ENCODE measurements at regions not wholly inside any gene's neighbourhood (a gene's known extent, or its start where the extent isn't known, plus 50 kb on each side); places are given as distances from the start of the nearest gene placed in this dataset.

DNA sequence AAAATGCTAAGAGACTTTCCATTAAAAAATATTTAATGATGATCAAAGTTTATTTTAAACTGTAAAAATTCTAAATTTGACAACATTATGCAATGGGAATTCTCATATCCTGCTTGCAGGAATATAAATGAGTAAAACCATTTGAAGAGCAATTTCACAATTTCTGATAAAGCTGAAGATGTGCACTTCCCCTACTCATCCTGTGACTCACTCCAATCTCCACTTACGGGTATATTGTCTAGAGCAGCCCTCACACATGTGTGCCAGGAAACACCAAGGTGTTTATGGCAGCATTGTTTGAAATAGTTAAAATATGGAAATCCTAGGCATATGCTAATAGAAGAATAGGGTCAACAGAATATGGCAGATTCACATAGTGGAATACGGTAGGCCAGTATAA is 158.4 kb downstream of the PDHA2 start:
- DNase-seq: no peak

DNA sequence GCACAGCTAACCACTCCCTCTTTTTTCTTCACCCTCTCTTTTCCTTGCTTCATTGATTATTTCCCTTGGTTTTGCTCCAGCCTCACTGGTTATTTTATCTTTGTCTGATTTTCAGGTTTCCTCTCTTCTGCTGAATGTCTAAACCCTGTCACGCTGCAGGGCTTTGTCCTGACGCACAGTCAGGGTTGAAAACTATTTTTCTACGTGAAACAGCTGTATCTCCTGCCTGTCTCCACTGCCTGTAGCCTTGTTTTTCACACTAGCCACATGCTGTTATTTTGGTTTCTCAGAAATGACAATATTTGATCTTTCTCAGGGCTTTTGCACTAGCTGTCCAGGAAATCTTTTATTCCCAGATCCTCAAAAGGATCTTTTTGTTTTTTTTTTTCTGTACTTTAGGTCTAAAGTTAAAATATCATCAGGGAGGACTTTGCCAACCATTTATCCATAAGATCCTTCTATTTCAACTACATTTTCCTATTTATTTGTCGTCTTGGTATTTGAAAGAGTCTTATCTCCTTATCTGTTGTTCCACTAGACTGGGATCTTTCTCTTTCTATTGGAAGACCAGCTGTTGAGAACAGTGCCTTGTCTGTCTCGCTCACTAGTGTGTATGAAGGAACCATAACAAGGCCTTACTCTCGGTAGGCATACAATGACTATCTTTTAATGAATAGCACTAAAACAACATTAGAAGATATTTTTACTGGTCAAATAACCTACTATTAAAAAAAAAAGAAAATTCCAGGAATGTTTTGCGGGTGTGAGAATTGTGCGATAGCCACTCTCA is 164.3 kb downstream of the PDHA2 start:
- DNase-seq: no peak

DNA sequence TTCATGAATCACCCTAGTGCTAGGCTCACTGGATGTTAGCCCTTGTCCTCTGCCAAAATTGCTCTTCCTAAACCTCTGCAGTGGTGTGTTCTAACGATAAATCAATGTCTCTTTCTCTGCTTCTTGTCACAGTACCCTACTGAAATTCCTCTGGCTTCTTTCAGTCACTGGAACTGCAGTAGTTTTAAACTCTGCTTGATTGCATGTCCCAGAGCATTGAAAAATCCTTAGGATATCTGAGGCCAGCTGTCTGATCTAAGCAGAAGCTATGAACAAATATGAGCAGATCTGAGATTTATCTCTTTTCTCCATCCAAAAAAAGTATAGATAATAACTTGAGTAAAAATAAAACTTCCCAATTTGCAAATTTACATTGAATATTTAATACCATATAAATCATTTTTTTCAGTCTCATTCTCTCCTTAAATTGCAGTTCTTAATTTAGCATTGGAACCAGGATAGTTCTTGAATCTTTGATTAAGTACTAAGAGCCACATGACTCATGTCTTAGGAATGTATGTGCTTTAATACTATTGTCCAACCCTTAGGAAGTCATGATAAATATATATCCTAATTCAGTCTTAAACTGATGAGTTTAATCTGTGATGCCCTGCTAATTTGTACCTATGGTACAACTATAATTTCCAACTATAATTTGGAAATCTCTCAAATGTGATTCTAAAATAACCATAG is 169.7 kb downstream of the PDHA2 start:
- no peak for DNase-seq

DNA sequence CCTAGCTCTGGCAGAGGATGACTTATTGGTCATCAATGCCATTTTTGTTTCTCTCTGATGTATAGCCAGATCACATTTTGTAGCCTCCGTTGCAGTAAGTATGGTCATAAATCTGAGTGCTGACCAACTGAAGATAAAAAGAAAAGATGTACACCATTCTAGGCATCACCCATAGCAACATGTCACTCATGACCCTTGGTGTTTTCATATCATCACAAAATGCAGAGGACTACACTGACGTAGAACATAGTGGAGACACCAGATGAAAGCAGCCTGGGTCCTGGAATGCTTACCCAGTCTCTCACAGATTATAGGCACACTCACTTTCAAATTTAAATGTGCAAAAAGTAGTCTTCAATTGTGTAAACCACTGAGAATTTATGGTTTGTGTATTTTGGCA is 172.8 kb downstream of the PDHA2 start:
- DNase-seq: no peak

DNA sequence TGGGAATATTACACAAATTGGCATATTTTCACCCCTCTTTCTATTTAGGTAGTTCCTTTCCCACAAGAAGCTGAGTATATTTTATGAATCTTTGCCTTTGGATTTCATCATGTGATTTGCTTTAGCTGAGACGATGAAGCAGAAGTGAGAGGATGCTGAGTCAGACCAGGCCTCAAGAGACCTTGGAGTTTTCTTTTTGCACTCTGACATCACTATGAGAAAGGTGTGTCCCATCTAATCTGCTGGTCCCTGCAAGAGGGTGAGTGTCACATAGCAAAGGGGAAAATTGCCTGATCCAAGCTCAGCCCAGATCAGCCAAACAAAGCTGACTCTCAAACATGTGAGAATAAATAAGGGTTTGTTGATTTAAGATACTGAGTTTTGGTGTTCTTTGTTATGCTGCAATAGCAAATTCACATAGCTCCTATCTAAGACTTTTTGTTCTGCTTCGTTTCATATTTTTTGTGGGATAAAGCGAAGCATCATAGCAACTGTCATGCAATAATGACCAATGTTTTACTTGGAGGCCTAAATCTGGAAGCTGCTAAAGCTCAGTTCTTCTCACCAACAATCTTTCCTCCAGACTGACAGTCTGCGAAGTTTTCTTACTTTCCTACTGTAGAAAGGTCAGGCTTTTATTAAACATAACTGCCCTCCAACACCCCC is 176.9 kb downstream of the PDHA2 start:
- DNase-seq: peak; percentile 0

DNA sequence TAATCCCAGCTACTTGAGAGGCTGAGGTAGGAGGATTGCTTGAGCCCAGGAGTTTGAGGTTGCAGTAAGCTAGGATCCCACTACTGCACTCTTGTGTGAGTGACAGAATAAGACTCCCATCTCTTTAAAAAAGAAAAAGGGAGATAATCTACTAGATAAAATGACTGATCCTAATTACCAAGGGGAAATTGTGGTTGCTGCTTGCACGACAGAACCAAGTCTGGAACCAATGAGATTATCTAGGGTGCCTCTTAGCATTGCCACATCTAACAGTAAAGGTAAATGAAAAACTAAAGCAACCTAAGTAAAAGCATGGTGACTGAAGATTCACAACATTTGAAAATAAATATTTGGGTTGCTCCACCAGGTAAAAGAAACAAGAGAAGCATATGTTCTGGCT is 185.1 kb downstream of the PDHA2 start:
- DNase-seq: no peak

DNA sequence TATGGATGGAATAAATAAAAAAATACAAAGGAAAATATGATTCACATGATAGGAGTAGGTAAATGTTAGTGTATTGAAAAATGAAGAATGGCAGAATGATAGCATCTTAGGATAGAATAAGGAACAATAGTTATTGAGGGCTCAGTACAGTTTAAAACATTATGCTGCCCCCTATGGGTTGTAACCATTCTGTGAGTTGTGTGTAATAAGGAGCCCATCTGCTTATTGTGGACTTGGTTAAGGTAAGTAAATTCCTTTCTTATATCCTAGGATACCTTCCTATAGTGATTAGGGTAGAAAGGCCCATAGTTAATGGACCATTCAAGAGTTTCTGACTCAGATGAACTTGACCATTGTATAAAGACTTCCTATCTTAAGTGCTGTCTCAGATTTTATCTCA is 195.8 kb downstream of the PDHA2 start:
- peak; percentile 5 for DNase-seq

DNA sequence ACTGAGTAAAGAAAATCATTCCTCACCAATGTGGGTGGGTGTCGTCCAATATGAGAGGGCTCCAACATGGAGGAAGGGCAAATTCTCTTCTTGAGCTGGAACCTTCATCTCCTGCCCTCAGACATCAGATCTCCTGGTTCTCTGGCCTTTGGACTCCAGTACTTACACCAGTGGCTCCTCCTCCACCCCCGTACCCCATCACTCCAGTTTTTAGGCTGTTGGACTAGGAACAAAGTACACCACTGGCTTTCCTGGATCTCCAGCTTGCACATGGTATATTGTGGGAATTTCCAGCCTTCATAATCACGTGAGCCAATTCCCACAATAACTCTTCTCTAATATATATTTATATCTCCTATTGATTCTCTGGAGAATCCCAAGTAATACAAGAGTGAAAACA is 196.9 kb downstream of the PDHA2 start:
- DNase-seq: no peak

DNA sequence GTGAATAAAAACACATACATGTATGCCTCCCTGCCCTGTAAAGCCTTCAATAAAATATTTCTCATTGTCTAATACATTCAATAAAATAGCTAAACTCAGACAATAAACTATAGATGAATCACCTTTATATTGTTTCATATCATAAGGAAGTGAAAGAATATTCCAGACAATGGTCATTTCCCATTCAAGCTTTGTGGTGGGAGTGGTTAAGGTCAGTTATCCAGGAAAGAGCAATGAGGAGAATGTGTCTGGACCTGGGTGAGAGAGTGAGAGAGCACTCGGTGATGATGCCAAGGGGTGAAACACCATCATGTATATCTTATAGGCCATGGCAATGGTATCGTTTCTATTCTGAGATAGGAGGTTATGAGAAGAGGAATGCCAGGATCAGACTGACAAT is 197.8 kb downstream of the PDHA2 start:
- DNase-seq: no peak

DNA sequence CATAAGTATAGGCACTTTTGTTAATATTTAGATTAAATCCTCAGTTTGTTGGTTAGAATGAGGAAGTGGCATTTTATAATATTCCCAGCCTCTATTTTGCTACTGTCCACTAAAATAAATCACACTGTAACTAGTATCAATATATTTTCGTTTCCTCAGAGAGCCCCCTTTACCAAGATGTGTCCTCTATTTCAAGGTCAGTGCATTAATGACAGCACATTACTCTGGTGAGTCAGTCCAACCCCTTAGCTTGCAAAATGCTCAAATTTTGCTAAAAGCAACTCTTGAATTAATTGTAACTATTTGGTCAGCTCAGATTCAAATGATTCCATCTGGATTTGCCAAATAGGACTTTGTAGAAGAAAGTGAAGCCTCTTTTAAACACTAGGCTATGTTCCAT is 199.3 kb downstream of the PDHA2 start:
- DNase-seq: no peak

DNA sequence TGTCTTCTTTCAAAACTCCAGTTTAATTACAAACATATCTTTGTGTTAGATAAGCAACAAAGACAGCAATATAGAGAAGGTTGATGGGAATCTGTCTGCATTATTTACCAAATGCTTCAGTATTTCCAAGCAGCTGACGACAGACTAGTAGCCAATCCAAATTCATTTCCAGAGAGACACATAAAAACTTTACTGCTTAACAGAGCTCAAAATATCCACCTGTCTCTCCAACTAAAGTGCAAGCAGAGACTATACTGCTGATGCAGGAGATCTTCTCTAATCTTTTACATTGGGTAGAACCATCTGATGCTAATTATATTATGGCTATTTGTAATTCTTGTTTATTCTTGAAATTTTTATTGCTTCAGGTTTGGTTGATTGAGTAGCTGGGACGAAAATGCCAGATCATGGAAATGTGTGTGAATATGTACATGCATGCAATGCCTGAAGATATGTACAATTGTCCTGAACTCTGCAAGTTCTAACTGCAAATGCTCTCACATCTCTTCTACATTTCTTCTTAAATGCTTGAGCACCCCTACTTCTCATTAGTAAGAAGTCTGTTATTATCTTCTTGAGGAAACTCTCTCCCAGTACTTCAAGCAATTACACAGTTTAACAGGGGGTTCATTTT is 200.0 kb downstream of the PDHA2 start:
- DNase-seq: no peak

DNA sequence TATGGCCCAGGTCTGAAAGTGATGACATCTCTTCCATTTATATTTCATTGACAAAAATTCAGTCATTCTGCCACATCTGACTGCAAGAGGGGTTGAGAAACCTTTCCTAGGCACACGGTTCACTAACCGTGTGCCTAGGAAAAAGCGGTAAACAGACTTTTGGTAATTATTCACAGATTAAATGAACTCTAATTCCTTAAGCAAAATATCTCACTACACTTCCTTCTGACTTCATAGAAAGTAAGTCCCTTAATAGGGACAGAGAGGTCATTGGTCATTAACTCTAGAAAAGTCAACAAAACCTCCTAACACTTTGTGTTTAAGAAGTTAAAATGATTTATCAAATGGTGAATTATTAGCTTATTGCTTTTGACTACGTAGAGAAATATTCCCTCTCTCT is 205.1 kb downstream of the PDHA2 start:
- no peak for DNase-seq

DNA sequence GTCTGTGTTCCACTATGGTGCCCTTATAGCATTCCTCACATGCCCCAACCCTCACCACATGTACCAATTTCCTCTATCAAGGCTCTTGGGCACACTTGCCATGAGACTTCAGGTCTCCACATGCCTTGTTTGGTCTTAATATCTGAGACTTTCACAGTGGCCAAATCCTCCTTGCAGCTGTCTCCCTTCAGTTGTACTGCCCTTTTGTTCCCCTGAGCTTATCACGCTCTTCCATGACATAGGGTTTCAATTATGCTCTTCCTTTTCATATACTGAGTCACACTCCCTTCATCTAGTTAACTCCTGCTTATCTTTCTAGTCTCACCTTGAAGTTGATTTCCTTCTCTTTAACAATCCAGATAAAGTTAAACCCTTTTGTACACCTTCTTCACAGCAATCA is 212.9 kb downstream of the PDHA2 start:
- DNase-seq: no peak

DNA sequence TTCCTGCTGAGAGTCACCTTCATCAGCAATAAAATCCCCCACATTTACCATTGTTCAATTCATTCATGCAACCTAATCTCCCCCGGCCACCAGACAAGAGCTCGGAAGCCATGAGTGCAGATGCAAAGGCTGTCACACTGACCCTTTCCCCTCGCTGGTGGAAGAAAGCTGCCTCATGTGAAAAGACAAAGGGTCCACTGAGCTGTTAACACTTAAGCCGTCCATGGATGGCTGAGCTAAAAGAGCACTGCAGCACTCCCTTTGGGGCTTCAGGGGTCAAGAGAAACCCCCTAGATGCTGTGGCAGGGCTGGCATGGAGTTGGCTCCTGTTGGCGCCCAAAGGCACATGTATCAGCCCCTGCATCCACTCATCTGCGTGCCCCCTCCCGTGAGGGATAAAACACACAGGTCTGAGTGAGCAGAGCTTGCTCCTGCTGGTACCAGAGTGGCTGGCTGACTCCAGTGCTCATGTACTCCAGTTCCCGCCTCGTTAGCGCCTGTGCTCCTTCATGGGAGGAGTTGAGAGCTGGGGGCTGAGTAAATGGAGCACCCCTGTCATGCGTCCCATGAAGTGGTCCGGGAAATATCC is 216.5 kb downstream of the PDHA2 start:
- no peak for DNase-seq

DNA sequence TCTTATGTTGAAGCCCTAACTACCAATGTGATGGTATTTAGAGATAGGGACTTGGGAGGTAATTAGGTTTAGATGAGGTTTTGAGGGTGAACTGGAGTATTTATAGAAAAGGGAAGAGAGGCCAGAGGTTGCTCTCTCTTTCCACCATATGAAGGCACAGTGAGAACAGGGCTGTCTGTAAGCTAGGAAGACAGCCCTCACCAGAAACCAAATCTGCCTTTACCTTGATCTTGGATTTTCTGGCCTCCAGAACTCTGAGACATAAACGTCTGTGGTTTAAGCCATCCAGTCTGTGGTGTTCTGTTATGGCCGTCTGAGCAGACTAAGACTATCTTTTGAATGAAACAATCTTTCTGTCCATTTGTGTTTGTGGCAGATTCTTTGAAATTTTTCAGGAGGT is 223.7 kb downstream of the PDHA2 start:
- no peak for DNase-seq

DNA sequence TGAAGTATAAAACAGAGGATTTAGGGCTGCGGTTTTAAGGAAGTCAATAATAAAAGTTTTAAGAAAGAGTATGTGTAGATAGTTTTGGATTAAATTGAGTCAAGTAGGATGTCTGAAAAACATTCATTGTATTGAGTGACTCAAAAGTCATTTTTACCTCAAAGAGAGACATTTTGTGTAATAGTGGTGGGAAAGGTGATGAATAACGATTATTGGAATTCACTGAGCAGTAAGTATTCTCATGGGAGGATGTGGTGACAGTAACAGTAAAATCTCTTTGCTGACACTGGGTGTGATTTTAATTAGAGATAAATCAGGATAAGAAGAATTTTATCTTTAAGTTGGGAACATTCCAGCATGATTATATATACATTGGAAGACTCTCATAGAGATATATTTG is 233.6 kb downstream of the PDHA2 start:
- no peak for DNase-seq

DNA sequence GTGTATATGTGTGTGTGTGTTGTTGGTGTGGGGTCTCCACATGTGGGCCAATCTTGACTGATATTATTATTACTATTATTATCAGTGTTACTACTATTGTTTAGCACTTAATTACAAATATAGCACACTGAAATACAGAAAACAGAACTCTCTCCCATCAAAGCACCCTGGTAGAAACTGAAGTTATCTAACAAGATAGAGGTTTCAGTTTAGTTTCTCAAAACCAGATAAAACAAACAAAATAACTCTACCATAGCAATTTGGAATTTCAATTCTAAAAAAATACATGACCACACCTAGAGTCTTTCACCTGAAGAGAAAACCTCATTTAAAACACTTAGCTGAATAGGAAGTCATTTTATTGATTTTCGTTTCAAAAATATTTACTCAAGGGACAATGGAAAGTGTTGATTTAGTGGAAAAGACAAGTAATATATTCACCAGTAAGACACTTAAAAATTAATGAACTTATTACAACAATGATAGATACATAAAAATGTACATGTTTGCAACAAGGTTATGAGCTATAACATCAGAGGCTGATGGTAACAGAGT is 252.3 kb downstream of the PDHA2 start:
- no peak for DNase-seq

DNA sequence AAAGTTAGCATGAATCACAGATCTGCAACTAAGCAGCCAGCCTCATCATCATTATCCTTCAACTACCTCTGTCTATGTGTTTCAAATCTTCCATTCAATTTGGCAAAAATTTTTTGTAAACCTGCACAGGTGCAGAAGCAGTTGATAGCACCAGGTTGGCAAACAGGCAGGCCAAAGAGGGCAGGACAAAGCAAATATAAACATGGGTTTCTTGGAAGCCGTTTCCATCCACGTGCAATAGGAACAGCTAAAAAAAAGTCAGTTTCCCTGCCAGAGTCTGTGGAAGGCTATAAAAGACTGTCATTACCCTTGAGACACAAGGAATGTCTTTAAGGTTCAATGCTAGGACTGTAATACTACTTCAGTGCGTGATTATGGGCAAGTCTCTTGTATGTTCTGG is 253.2 kb downstream of the PDHA2 start:
- DNase-seq: no peak

DNA sequence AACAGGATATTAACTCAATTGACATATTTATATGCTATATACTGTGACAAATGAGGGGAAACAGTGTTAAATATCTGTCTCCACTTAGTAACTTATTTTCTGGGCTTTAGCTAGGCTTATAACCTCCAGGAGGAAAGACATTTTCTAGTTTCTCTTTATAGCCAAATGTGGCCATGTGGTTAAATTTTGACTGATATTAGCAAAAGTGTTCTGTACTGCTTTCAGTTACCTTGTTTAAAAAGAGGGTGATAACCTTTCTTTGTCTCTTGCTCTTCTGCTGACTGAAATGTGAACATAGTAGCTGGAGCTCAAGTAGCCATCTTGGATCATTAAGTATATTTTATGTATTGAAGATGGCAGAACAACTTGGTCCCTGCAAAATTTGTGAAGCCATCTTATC is 253.7 kb downstream of the PDHA2 start:
- no peak for DNase-seq

DNA sequence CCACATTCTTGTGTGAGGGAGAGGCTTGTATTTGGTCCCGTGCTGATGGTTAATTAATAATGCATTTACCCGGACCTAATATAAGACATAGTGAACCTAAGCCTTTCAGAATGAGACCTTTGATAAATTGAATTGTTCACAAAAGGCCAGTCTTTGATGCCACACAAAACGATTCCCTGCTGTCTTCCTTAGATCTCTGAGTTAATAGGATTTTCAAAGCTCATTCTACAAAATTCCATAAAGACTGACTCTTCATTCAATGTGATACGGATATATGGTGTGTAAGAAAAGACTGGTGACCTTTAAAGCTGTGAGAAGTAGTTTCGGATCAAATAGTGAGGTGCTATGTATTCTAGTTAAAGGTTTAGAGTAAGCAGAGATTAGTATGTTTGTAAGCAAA is 254.3 kb downstream of the PDHA2 start:
- no peak for DNase-seq

DNA sequence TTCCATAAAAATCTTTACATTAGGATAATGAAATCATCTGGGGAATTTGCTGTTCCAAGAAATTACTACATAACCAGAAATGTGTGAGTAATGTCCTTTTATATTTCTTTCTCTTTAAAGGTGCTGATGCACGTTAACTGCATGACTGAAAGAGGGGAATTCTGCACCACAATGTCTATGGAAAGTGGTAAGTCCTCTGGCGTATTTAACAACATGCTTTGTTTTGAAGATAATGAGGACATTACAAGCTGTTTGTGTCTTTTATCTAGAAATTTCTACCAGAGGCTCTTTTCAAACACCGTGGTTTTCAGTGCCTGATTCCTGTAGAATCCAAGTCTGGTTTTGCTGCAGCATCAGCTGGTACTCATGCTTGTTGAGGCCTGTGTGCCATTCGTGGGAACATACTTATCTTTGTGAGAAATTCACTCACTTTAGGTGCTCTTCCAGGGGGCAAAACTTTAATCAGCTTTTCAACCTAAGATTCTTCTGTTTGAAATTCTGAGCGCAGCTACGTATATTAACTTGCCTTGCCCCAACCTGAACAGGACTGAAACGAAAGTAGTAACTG is 257.2 kb downstream of the PDHA2 start:
- DNase-seq: no peak

DNA sequence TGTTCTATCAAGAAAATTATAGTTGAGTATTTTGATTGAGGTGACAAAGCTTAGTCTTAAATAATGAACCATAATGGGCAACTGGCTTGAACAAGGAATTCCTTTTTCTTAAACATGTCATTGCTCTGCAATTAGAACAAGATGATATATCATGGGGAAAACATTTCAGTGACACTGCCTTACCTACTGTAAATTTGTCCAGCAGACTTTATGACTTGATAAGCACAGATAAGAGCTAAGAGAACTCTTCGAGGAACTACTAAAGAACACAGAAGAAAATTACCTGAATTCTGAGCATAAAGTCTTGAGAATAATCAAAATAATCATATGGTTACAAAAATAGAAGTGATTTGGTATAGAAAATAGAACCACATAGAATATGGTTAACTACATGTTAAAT is 257.8 kb downstream of the PDHA2 start:
- no peak for DNase-seq

DNA sequence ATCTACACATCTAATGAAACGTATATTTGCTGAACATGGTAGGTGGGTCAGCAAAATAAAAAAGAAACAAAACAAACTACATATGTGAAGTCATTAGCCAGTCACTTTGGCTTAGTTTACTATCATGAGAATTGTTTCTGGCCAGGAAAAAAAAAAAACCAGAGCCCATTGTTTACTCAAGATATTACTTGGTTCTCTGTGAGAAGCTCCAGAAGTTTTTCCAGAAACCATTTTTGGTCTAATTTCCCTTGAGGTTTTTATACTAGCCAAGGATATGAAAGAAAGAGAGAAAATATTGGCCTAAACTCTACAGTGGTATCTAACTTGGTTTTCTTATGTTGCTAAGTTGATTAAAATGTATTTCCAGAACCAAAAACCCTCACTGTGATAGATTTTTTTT is 259.1 kb downstream of the PDHA2 start:
- no peak for DNase-seq

All from activated CD4-positive, alpha-beta T cell treated with anti-CD3 and anti-CD28 coated beads, Interleukin-2, amount 50 U/mL, for 16 hours (primary cell).